Thoracic aorta (tissue), 2 donors: ENCODE measurements at regions not wholly inside any gene's neighbourhood (a gene's known extent, or its start where the extent isn't known, plus 50 kb on each side); places are given as distances from the start of the nearest gene placed in this dataset.

Experiments
- ATAC-seq: fragments of 150-250 bp; one replicate; pipeline ENCODE4 v1.8.0; 2017; ENCODE audit warnings: low read depth; ENCODE audit not compliant: insufficient number of reproducible peaks, low FRiP score
- DNase-seq: peaks from one replicate; pipeline ENCODE4 v3.0.0-alpha.2; 2020; ENCODE audit warnings: low spot score
- H3K27ac ChIP-seq, 2 donors: fragments of 200-600 bp; sonication (generic); 1 replicate in 1 of 2; 2 replicates in 1 of 2; pipeline ENCODE4 v1.5.1; 2016; ENCODE audit warnings: mild to moderate bottlenecking in 2 of 2, moderate library complexity in 2 of 2
- H3K27me3 ChIP-seq: fragments of 200-600 bp; sonication (generic); replicated peaks from 2 replicates; pipeline ENCODE4 v1.6.0; 2016; ENCODE audit warnings: mild to moderate bottlenecking; ENCODE audit not compliant: insufficient read depth
- H3K36me3 ChIP-seq: fragments of 200-600 bp; sonication (generic); one replicate; pipeline ENCODE4 v1.5.1; 2016
- H3K4me1 ChIP-seq, 2 donors: fragments of 200-600 bp; sonication (generic); 1 replicate in 1 of 2; 2 replicates in 1 of 2; pipeline versions ENCODE4 v1.5.1 to v1.6.0; 2016; ENCODE audit warnings: low read depth in 2 of 2, mild to moderate bottlenecking in 1 of 2; ENCODE audit not compliant: control insufficient read depth in 1 of 2
- H3K4me3 ChIP-seq: fragments of 200-600 bp; sonication (generic); 2 replicates; pipeline ENCODE4 v1.5.1; 2016; ENCODE audit warnings: mild to moderate bottlenecking
- H3K9me3 ChIP-seq: fragments of 200-600 bp; sonication (generic); 2 replicates; pipeline ENCODE4 v1.5.1; 2016
- TF ChIP-seq, protein P1 (sequence below): fragments of 200-600 bp; sonication (generic); IDR thresholded peaks from one replicate; pipeline ENCODE4 v1.5.1; 2019; ENCODE audit warnings: antibody characterized with exemption

DNA sequence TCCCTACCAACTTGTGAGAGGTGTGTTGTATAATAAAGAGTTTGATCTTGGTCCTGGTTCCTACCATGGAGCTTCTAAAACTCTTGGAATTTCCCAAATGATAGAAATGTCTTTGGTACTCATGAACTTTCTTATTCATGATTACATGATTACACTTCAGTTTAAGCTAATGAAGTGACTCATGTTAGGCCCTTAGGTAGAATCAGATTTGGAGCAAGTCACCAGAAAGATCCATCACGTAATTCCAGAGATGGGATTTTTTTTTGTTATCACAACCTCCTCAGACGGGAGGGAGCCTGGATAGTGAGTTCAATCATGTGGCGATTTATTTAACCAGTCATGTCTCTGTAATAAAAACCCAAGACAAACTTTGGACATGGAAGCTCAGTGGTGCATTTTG is 1287.6 kb upstream of the ZEB2 start:
- Histone ChIP-seq H3K9me3 (no peaks in the 10 kb centered on the region), H3K27ac (no peak overlapping the region), H3K36me3 (no peaks in the 10 kb centered on the region), H3K4me3 (no peak overlapping the region), H3K4me1 (peaks cover 11 to 13% of the 10 kb centered on the region in 2 donors), H3K27me3 (no peaks in the 10 kb centered on the region)
- ATAC-seq = no peak
- no peak for DNase-seq
- TF ChIP-seq, protein P1, sequence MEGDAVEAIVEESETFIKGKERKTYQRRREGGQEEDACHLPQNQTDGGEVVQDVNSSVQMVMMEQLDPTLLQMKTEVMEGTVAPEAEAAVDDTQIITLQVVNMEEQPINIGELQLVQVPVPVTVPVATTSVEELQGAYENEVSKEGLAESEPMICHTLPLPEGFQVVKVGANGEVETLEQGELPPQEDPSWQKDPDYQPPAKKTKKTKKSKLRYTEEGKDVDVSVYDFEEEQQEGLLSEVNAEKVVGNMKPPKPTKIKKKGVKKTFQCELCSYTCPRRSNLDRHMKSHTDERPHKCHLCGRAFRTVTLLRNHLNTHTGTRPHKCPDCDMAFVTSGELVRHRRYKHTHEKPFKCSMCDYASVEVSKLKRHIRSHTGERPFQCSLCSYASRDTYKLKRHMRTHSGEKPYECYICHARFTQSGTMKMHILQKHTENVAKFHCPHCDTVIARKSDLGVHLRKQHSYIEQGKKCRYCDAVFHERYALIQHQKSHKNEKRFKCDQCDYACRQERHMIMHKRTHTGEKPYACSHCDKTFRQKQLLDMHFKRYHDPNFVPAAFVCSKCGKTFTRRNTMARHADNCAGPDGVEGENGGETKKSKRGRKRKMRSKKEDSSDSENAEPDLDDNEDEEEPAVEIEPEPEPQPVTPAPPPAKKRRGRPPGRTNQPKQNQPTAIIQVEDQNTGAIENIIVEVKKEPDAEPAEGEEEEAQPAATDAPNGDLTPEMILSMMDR = no peak

DNA sequence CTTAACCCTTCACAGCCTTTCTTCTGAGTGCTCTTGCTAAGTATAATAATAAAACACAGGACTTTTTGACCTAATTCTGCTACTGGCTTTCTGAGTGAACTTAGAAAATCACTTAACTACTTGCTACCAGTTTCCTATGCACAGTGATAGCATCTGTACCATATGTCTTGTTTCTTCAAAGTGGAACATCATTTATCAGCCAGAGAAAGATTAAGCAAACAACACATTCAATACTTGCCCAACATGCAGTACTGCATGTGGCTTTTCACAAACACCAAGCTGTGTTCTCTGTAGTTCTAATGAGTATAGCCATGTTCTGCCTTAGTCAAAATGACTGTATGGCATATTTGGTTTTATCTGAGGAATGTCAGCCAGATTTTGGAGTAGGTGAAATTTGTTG is 1286.6 kb upstream of the ZEB2 start:
- Histone ChIP-seq H3K36me3 (no peaks in the 10 kb centered on the region), H3K4me3 (no peak overlapping the region), H3K27ac (no peak overlapping the region), H3K27me3 (no peaks in the 10 kb centered on the region), H3K4me1 (peaks cover 3 to 5% of the 10 kb centered on the region in 2 donors), H3K9me3 (no peaks in the 10 kb centered on the region)
- TF ChIP-seq, protein P1 = no peak
- DNase-seq (no peak), ATAC-seq (no peak)

DNA sequence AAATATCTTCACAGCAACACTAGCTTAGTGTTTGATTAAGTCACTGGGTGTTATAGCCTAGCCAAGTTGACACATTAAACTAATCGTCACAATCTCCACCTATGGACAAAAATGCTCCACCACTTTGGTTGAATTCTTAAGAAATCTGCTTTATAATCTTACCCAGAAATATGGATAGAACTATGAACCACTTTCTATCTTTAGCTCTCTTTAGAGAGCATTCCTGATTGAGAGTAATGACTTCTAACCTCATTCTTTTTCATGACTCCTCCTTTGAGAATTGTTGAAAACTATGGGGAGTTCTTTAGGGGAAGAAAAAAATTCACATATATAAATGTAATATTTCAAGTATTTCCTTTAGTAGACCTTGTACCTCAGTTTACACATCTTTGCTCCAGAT is 1282.2 kb upstream of the ZEB2 start:
- Histone ChIP-seq H3K4me3 (no peak overlapping the region), H3K36me3 (no peaks in the 10 kb centered on the region), H3K27ac (no peak overlapping the region), H3K9me3 (no peaks in the 10 kb centered on the region), H3K27me3 (no peaks in the 10 kb centered on the region), H3K4me1 (no peaks in the 10 kb centered on the region)
- TF ChIP-seq, protein P1 = no peak
- DNase-seq = no peak
- no peak for ATAC-seq

DNA sequence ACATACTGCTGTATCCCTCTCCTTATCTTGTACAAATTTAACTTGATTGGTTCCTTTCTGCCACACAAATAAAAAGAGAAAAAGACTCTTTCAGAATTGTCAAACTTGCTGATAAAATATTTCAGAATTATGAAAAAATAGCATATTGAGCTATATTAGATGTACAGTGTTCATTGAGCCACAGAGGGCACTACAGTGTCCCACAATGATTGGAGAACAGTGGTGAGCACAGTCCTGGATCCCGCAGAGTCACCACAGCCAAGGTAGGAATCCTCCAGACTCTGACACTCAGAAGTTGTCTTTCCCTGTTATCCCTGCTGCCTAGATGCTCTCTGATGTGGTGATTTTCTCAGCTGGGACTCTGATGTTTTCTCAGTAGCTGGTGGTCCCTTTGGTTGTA is 1281.3 kb upstream of the ZEB2 start:
- H3K27ac ChIP-seq = no peak overlapping the region
- H3K9me3 ChIP-seq = no peaks in the 10 kb centered on the region
- no peaks in the 10 kb centered on the region for H3K27me3 ChIP-seq
- no peak overlapping the region for H3K4me3 ChIP-seq
- TF ChIP-seq, protein P1 = no peak
- no peak for ATAC-seq
- no peak for DNase-seq
- H3K36me3 ChIP-seq = no peaks in the 10 kb centered on the region
- no peaks in the 10 kb centered on the region for H3K4me1 ChIP-seq

DNA sequence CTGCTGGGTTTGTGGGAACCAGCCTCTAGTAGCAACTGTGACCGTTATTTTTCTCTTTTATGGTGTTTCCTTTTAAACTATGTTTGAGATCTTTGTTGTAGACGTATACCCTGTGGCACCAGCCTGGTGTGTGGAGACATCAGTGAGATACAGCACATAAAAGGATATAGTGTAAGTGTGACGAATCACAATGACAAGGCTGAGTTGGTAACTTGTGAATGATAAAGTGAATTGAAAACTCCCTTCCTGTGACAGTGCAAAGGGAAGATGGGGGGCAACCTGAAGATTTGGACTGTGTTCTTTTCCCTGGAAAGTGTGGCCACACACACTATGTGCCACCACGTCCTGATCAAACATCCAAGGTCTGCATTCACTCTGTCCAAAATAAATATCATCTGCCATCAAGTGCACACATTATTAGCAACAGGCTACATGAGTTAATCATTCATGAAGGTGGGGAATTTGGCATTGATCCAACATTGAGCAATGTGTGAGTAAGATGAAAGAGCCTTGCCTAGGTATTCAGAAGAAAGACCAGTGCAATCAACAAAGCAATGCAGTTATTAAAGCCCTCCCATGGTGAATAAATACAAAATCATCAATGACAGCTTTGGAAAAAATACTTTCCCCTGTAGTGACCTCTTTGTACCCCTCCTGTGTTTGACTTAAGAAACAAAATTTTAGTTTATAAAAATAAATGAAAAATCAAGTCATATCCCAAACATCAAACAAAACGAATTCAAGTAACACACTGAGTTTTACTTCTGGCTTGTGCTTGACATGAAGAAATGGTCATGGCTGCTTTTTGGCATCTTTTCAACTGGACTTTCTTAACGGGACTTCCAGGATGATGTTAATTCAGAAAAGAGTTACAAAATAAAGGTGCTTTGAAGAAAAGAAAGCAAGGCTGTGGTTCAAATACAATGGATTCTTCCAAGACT is 1280.5 kb upstream of the ZEB2 start:
- no peak for ATAC-seq
- DNase-seq = no peak
- TF ChIP-seq, protein P1 = no peak
- Histone ChIP-seq H3K36me3 (no peaks in the 10 kb centered on the region), H3K4me3 (no peak overlapping the region), H3K27me3 (no peaks in the 10 kb centered on the region), H3K4me1 (no peaks in the 10 kb centered on the region), H3K27ac (no peak overlapping the region), H3K9me3 (no peaks in the 10 kb centered on the region)
